HL-60 (cell line): ENCODE measurements at regions not wholly inside any gene's neighbourhood (a gene's known extent, or its start where the extent isn't known, plus 50 kb on each side); places are given as distances from the start of the nearest gene placed in this dataset.

Experiments
- GABPA ChIP-seq: IDR thresholded peaks from 2 replicates; pipeline ENCODE4 v1.6.1; 2012; ENCODE audit warnings: low read depth
- POLR2AphosphoS5 ChIP-seq: IDR thresholded peaks from 2 replicates; pipeline ENCODE4 v1.6.1; 2012; ENCODE audit warnings: low read depth
- REST ChIP-seq: IDR thresholded peaks from 2 replicates; pipeline ENCODE4 v1.6.1; 2012; ENCODE audit warnings: low read depth; ENCODE audit not compliant: insufficient replicate concordance
- SPI1 ChIP-seq: IDR thresholded peaks from 2 replicates; pipeline ENCODE4 v1.6.1; 2012; ENCODE audit warnings: low read depth, mild to moderate bottlenecking, borderline replicate concordance
- TF ChIP-seq, protein P1 (sequence below): IDR thresholded peaks from one replicate; pipeline ENCODE4 v1.5.1; 2011; ENCODE audit warnings: low read length, control low read depth, inconsistent platforms; ENCODE audit not compliant: insufficient read depth

DNA sequence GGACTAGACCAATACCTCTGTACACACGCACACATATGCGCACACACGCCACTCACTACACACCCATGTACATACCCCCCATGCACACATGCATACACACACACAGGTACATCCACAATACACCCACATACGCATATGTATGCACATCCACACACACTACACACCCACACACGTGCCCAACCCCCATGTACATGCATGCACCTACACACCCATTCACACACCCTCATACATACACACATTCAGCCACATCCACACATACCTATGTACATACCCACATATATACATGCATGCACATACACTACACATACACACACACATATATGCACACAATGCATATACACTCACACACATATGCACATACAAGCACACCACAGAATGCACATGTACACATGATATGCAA is 107.1 kb downstream of the GADD45G start:
- TF ChIP-seq, protein P1, sequence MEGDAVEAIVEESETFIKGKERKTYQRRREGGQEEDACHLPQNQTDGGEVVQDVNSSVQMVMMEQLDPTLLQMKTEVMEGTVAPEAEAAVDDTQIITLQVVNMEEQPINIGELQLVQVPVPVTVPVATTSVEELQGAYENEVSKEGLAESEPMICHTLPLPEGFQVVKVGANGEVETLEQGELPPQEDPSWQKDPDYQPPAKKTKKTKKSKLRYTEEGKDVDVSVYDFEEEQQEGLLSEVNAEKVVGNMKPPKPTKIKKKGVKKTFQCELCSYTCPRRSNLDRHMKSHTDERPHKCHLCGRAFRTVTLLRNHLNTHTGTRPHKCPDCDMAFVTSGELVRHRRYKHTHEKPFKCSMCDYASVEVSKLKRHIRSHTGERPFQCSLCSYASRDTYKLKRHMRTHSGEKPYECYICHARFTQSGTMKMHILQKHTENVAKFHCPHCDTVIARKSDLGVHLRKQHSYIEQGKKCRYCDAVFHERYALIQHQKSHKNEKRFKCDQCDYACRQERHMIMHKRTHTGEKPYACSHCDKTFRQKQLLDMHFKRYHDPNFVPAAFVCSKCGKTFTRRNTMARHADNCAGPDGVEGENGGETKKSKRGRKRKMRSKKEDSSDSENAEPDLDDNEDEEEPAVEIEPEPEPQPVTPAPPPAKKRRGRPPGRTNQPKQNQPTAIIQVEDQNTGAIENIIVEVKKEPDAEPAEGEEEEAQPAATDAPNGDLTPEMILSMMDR, result no peak
- TF ChIP-seq REST (no peak), GABPA (no peak), POLR2AphosphoS5 (no peak), SPI1 (no peak)
